ENCODE measurements at regions not wholly inside any gene's neighbourhood (a gene's known extent, or its start where the extent isn't known, plus 50 kb on each side); places are given as distances from the start of the nearest gene placed in this dataset.
A peak's percentile ranks its signal among the peaks of the same experiment; 100 is the strongest.

GRCh38 chr9:129283291-129283691 lies 105.2 kb upstream of the IER5L start:
- no peak for DNase-seq (ENCODE audit: low read depth)

DNA sequence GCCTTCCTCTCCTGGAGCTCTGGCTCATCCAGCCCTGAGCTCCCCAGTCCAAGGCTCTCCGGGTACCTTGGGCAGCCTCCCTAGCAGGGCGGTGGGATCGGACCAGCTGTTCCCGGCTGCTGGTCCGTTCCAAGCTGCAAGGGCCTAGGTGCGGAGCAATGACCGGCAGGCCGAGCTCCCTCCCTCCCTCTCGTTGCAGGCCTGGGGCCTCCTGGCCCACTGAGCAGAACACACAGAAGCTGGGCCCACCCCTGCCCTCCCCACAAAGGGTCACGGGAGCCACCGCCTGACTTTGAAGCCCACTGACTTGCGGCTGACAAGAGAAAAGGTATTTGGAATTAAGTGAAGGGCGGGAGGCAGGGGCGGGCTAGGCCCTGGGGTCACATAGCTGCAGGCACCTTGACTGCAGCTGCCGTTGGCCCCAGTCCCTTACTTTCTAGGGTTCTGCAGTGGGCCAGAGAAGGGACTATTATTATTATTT lies 104.7 kb upstream of the IER5L start:
- DNase-seq (ENCODE audit: low read depth), result no peak

DNA sequence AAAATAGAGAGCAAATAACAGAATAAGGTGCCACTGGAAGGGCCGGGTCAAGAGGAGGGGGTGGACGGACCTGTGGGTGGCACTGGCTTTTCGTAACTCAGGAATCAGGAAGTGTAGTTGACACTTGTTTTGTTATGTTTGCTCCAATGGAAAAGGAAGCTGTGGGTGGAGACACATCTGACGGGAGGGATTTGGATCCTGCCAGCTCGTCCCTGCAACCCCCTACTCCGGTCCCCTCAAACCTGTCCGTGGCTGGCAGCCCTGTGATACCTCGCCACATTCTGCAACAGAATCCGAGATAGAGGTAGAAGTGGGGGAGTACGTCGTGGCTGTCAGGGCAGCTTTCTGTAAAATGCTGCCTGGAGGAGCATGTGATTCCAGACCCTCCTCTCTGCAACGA lies 104.2 kb upstream of the IER5L start:
- no peak for DNase-seq (ENCODE audit: low read depth)

- DNase-seq (ENCODE audit: low read depth), result no peak
Observed at GRCh38 chr9:129281506-129282145, 103.6 kb upstream of the IER5L start.

DNA sequence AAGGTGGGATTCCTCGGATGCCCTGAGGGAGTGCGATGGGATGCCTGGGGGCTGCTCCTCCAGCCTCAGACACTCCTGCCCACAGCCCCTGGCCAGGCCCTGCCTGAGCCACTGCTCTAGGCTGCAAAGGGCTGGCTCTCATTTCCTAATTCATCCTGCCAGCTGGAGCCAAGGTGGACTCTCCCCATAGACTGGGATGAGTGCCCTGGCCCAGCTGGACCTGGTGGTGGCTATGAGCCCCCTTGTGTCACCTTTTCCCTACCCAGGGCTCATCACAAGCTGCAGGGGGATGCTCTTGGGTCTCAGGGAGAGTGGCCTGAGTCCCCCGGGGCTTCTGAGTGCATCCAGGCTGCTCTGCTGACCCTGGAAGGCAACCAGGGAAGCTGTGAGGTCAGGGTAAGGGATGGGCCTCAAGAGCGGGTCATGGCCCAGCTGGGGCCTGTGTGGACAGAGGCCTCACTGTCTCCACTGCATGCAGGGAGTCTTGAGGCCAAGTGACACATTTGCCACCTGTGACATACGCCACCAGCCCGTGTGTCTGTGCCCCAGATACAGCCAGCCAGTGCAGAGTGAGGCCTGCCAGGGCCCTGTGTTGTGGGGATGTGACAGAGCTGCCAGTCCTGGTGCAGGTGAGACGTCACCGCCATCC lies 102.7 kb upstream of the IER5L start:
- DNase-seq (ENCODE audit: low read depth), result no peak

- DNase-seq (ENCODE audit: low read depth), result no peak
Observed at GRCh38 chr9:129280236-129280622, 102.2 kb upstream of the IER5L start.

DNA sequence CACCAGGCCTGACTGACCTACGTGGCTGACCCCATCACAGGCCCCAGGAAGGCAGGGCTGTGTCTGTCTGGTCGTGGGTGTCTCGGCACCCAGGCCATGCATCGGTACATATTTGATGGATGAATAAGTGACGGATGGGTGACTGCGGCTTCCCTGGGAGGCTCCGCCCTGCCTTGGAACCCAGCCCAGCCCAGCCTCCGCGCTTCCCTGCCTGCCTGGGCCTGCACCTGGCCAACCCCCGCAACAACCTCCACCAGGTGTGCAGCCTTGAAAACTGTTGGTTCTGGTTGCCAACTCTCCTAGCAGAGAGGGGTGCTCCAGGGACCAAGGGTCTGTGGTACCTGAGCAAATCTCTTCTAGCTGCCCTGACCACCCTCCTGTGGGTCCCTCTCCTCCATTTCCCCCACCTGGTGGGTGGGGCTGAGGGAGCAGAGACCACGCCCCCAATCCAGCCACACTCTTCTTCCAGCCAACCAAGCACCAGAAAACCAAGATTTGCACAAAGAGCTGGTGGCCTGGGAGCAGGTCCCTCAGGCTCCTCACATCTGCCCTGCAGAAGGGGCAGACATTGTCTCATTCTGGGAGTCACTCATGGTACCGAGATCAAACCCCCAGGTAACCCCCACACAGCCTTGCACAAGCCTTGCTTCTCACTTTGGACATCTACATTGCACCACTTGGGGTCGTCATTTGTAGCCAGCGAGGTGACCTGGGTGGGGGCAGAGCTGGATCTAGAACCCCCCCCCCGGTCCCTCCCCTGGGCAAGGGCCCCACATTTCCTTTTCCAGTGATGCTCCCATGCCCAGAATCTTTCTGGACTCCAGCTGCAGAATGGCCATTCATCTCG lies 100.6 kb upstream of the IER5L start:
- DNase-seq (ENCODE audit: low read depth), result no peak

DNA sequence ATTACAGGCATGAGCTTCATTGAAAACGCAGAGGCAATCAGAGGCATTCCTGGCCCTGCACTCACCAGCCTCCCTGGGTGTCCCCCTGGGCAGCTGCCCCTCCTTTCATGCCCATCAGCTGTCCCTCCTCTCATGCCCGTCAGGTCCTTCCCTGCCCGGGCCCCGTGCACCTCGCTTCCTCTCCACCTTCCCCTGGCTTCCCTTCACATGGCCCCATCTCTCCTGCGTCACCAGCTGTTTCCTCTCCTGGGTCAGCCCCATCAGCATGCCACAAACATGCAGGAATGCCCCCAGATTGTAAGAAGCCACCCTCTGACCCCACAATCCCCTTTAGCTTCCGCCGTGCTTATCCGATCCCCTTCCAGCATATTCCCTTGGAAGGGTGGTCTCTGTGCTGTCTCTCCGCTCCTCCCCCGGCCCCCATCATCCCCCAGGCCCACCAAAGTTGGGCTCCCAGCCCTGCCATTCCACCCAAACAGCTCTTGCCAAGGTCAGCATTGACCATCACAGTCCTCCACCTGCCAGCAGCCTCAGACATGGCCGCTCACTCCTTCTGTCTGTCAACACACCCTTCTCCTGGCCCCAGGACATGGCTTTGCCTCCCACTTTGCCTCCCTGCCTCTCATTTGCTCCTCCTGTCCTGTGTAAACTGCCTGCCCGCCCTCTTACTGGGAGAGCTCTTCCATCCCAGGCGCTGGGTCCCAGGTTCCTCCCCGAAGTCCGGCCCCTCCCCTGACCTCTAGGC lies 98.6 kb upstream of the IER5L start:
- no peak for DNase-seq (ENCODE audit: low read depth)

DNA sequence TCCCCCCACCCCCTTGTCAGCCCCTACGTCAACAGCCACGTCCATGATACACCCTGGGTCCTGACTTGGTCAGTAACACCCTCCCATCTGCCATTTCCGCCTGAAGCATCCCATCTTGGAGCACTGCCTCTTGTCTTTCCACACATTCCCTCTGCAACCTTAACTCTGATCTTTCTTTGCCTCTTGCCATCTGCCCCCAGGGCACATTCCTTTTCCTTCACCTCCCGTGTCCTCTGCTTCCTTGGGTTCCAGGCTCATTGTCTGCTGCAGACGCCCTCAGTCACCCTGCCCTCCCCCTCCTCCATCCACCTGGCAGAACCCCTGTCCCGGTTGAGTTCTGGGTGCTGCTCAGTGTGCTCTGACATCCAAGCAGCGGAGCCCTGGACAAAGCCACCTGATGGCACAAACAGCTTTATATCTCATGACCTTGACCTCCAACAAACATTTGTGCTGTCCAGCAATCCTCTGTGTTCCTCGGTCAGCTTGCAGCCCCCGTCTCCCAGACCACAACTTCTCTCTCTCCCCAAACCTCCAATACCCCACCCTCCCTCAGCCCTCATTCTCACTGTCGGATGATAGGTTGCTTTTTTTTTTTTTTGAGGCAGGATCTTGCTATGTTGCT lies 97.7 kb upstream of the IER5L start:
- no peak for DNase-seq (ENCODE audit: low read depth)

GRCh38 chr9:129273941-129274684 lies 96.1 kb upstream of the IER5L start:
- DNase-seq (ENCODE audit: low read depth), result no peak

DNA sequence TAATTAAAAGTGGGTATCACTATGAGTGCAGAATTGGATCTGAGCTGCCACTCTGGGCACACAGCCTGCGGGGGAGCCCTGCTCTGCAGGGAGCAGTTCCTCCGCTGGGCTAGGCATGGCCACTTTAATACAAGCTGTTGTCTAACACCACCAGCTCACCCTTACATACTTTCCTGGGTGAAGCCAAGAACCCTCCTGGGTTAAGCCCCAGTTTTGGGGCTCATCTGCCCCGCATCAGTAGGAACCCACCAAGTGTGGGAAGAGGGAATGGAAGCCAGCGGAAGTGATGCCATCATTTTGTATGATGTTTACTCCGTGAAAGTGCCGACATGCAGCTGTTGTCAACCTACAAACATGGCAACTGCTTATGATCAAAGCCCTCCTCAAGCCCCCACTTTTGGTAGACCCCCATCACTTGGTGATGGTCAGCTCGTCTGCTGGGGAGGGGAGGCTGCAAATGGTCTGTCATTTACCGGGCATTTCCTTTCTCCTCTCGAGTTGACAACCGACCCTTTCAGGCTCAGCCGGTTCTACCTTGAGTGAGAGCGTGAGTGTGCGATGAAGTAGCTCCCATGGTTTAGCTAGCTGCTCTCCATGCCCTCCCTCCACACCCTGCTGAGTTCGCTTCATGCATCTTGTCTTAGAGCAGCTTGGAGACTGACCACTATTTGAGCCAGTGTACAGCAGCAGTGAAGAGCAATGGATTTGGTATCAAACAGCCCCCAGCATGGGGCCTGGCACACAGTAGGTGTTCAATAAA lies 95.3 kb upstream of the IER5L start:
- DNase-seq (ENCODE audit: low read depth), result no peak

GRCh38 chr9:129272348-129273025 lies 94.4 kb upstream of the IER5L start:
- no peak for DNase-seq (ENCODE audit: low read depth)

DNA sequence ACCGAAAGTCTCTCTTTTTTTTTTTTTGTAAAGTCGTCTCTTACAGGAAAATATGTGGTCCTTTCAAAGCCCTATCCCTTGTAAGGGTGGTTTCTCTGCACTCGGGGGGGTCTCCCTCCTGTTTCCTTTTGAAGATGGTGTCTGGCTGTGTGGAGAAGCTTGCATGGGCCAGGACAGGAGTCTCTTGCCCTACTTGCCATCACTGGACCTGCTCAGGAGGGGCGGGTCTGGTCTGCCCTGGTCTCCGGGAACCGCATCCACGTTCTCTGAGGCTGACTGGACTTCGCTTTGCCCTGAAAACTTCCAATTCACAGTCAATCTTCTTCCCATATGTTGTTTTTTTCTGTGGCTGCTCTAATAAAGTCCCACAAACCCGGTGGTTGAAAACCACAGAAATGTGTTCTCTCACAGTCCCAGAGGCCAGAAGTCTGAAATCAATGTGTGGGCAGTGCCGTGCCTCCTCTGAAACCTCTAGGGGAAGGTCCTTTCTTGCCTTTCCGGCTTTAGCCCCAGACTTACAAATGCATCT lies 92.9 kb upstream of the IER5L start:
- DNase-seq (ENCODE audit: low read depth), result peak; percentile 71

GRCh38 chr9:129270205-129270604 lies 92.1 kb upstream of the IER5L start:
- no peak for DNase-seq (ENCODE audit: low read depth)

DNA sequence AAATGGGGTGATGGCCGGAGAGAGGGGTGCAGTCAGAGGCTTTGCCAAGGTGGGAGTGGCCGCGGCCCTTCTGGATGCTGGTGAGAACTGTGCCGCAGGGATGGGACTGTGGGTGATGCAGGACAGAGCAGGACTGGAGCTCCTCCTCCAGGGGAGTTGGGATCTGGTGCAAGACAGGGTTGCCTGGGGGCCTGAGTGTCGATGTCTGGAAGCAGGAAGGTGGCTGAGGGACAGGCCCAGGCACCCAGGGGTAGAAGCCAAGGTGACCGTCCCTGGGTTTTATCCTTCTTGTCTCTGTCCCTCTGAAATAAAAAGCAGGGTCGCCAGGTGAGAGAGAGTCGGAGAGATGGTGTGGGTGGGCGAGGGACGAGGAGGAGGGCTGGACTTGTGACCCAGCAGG lies 89.1 kb upstream of the IER5L start:
- DNase-seq (ENCODE audit: low read depth), result no peak

GRCh38 chr9:129266536-129266935 lies 88.5 kb upstream of the IER5L start:
- DNase-seq (ENCODE audit: low read depth), result no peak

- no peak for DNase-seq (ENCODE audit: low read depth)
Observed at GRCh38 chr9:129264388-129264787, 86.3 kb upstream of the IER5L start.

DNA sequence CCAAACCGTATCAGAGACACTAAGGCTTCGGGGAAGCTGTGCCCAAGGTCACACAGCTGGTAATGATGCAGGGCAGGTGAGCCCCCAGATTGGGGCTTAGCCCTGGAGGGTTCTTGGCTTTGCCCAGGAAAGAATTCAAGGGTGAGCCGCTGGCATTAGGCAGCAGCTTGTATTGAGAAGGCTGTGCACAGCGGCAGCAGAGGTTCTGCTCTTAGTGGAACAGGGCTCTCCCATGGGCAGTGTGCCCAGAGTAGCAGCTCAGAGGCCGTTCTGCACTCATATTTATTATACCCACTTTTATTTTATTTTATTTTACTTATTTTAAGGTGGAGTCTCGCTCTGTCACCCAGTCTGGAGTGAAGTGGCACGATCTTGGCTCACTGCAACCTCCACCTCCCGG lies 85.8 kb upstream of the IER5L start:
- no peak for DNase-seq (ENCODE audit: low read depth)

- no peak for DNase-seq (ENCODE audit: low read depth)
Observed at GRCh38 chr9:129262261-129262660, 84.2 kb upstream of the IER5L start.

DNA sequence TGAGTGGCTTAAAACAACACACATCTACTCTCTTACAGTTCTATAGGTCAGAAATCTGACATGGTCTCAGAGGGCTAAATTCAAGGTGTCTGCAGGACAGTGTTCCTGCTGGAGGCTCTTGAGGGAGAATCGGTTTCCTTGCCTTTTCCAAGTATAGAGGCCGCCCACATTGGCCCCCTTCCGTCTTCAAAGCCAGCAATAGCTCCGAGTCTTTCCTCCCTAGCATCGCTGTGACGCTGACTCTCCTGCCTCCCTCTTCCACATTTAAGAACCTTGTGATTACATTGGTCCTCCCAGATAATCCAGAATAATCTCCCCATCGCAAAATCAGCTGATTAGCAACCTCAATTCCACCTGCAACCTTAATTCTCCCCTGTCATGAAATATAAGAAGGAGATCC lies 81.3 kb upstream of the IER5L start:
- no peak for DNase-seq (ENCODE audit: low read depth)

All from non-pigmented ciliary epithelial cell (primary cell).